ENCODE measurements at regions not wholly inside any gene's neighbourhood (a gene's known extent, or its start where the extent isn't known, plus 50 kb on each side); places are given as distances from the start of the nearest gene placed in this dataset.

- no peak overlapping the region for H3K9ac ChIP-seq (ENCODE audit: low read depth in 1 of 2, low read length in 2 of 2)
- H3K27me3 ChIP-seq (ENCODE audit: control insufficient read depth in 4 of 4, insufficient read depth in 4 of 4, low read length in 3 of 4), result no peaks in the 10 kb centered on the region
- no peak for DNase-seq (ENCODE audit: low spot score)
- no peaks in the 10 kb centered on the region for H3K9me3 ChIP-seq (ENCODE audit: control insufficient read depth in 4 of 4, low read length in 3 of 4)
- no peaks in the 10 kb centered on the region for H3K36me3 ChIP-seq (ENCODE audit: control insufficient read depth in 4 of 4, insufficient read depth in 3 of 4, low read depth in 1 of 4, low read length in 3 of 4)
- no peak overlapping the region for H3K4me3 ChIP-seq (ENCODE audit: low read depth in 1 of 3, low read length in 3 of 3)
- H3K4me1 ChIP-seq (ENCODE audit: control insufficient read depth in 4 of 4, insufficient read depth in 4 of 4, low read length in 3 of 4), result no peaks in the 10 kb centered on the region
- TF ChIP-seq RAD21 (IDR thresholded peaks at IDR 0.05) (no peak), HNF4G (IDR thresholded peaks at IDR 0.05) (no peak), YY1 (IDR thresholded peaks at IDR 0.05) (no peak), SP1 (IDR thresholded peaks at IDR 0.05) (no peak), EGR1 (IDR thresholded peaks at IDR 0.05; ENCODE audit: low read depth in 2 of 2) (no peak), RXRA (IDR thresholded peaks at IDR 0.05) (no peak)
- TF ChIP-seq, protein P1, sequence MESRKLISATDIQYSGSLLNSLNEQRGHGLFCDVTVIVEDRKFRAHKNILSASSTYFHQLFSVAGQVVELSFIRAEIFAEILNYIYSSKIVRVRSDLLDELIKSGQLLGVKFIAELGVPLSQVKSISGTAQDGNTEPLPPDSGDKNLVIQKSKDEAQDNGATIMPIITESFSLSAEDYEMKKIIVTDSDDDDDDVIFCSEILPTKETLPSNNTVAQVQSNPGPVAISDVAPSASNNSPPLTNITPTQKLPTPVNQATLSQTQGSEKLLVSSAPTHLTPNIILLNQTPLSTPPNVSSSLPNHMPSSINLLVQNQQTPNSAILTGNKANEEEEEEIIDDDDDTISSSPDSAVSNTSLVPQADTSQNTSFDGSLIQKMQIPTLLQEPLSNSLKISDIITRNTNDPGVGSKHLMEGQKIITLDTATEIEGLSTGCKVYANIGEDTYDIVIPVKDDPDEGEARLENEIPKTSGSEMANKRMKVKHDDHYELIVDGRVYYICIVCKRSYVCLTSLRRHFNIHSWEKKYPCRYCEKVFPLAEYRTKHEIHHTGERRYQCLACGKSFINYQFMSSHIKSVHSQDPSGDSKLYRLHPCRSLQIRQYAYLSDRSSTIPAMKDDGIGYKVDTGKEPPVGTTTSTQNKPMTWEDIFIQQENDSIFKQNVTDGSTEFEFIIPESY (IDR thresholded peaks at IDR 0.05), result no peak
- TF ChIP-seq, protein P2, sequence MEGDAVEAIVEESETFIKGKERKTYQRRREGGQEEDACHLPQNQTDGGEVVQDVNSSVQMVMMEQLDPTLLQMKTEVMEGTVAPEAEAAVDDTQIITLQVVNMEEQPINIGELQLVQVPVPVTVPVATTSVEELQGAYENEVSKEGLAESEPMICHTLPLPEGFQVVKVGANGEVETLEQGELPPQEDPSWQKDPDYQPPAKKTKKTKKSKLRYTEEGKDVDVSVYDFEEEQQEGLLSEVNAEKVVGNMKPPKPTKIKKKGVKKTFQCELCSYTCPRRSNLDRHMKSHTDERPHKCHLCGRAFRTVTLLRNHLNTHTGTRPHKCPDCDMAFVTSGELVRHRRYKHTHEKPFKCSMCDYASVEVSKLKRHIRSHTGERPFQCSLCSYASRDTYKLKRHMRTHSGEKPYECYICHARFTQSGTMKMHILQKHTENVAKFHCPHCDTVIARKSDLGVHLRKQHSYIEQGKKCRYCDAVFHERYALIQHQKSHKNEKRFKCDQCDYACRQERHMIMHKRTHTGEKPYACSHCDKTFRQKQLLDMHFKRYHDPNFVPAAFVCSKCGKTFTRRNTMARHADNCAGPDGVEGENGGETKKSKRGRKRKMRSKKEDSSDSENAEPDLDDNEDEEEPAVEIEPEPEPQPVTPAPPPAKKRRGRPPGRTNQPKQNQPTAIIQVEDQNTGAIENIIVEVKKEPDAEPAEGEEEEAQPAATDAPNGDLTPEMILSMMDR (IDR thresholded peaks at IDR 0.05; ENCODE audit: low read depth, low read length, missing input control), result no peak
- 74% methylated on average over 3 of the region's 3 CpGs for WGBS
- H3K27ac ChIP-seq (ENCODE audit: low read depth in 1 of 2, low read length in 2 of 2), result no peak overlapping the region
Observed at GRCh38 chr7:110454713-110455112, 636.2 kb upstream of the LRRN3 start.

GRCh38 chr7:110461621-110462020 lies 629.3 kb upstream of the LRRN3 start:
- H3K27me3 ChIP-seq (ENCODE audit: control insufficient read depth in 4 of 4, insufficient read depth in 4 of 4, low read length in 3 of 4), result no peaks in the 10 kb centered on the region
- no peaks in the 10 kb centered on the region for H3K4me1 ChIP-seq (ENCODE audit: control insufficient read depth in 4 of 4, insufficient read depth in 4 of 4, low read length in 3 of 4)
- H3K9me3 ChIP-seq (ENCODE audit: control insufficient read depth in 4 of 4, low read length in 3 of 4), result no peaks in the 10 kb centered on the region
- H3K36me3 ChIP-seq (ENCODE audit: control insufficient read depth in 4 of 4, insufficient read depth in 3 of 4, low read depth in 1 of 4, low read length in 3 of 4), result no peaks in the 10 kb centered on the region
- no peak overlapping the region for H3K4me3 ChIP-seq (ENCODE audit: low read depth in 1 of 3, low read length in 3 of 3)
- no peak for DNase-seq (ENCODE audit: low spot score)
- 49% methylated on average over 2 of the region's 2 CpGs for WGBS
- H3K9ac ChIP-seq (ENCODE audit: low read depth in 1 of 2, low read length in 2 of 2), result no peak overlapping the region
- H3K27ac ChIP-seq (ENCODE audit: low read depth in 1 of 2, low read length in 2 of 2), result no peak overlapping the region
- TF ChIP-seq, protein P3, sequence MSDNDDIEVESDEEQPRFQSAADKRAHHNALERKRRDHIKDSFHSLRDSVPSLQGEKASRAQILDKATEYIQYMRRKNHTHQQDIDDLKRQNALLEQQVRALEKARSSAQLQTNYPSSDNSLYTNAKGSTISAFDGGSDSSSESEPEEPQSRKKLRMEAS (IDR thresholded peaks at IDR 0.05), result no peak
- TF ChIP-seq JUND (IDR thresholded peaks at IDR 0.05) (no peak), GABPA (IDR thresholded peaks at IDR 0.05 in 1 of 2, conservative IDR thresholded peaks at IDR 0.05 in 1 of 2) (no peak), RXRA (IDR thresholded peaks at IDR 0.05) (no peak), RAD21 (IDR thresholded peaks at IDR 0.05) (no peak), YY1 (IDR thresholded peaks at IDR 0.05) (no peak), HNF4A (conservative IDR thresholded peaks at IDR 0.05) (no peak), FOXA1 (IDR thresholded peaks at IDR 0.05) (no peak), HNF4G (IDR thresholded peaks at IDR 0.05) (no peak), TAF1 (conservative IDR thresholded peaks at IDR 0.05) (no peak), SP1 (IDR thresholded peaks at IDR 0.05) (no peak)
- TF ChIP-seq, protein P1 (IDR thresholded peaks at IDR 0.05), result no peak
- TF ChIP-seq, protein P2 (IDR thresholded peaks at IDR 0.05; ENCODE audit: low read depth, low read length, missing input control), result no peak
- TF ChIP-seq, protein P4, sequence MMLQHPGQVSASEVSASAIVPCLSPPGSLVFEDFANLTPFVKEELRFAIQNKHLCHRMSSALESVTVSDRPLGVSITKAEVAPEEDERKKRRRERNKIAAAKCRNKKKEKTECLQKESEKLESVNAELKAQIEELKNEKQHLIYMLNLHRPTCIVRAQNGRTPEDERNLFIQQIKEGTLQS (IDR thresholded peaks at IDR 0.05), result no peak

Data from liver (tissue), 8 donors.